Mammary epithelial cell (primary cell): ENCODE measurements at regions not wholly inside any gene's neighbourhood (a gene's known extent, or its start where the extent isn't known, plus 50 kb on each side); places are given as distances from the start of the nearest gene placed in this dataset.

Experiments
- EZH2 ChIP-seq: IDR thresholded peaks from 2 replicates; pipeline ENCODE4 v1.6.1; 2012; ENCODE audit warnings: low read length, inconsistent platforms, borderline replicate concordance
- TF ChIP-seq, protein P1 (sequence below), 2 donors: IDR thresholded peaks in 1 of 2; conservative IDR thresholded peaks in 1 of 2; 2 replicates each; pipeline ENCODE4 v1.5.1; 2011 to 2012; ENCODE audit warnings: inconsistent platforms in 2 of 2, low read length in 2 of 2, mild to moderate bottlenecking in 2 of 2, control low read depth in 1 of 2, low read depth in 1 of 2; ENCODE audit not compliant: insufficient read depth in 1 of 2; ENCODE audit errors: extremely low read depth in 1 of 2

DNA sequence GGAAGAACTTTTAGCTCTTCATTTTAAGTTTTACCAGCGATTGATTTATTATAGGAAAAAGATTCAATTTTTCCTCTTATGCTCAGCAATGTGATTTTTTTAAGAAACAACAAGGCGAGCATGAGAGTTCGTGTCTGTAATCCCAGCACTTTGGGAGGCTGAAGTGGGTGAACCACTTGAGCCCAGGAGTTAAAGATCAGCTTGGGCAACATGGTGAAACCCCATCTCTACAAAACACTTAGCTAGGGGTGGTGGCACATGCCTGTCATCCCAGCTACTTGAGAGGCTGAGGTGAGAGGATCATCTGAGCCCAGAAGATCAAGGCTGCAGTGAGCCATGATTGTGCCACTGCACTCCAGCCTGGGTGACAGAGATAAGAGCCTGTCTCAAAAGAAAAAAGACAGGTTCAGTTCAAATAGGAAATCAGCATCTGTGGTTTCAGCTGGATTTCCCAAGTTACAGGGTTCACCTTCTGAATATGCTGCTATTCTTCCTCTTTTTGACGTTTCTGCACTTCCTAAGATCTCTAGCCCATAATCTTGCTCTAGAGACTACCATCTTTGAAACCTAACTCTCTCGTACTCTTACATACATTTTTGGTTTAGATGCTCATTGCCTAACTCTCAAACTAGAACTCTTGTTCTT is 274.7 kb downstream of the SEC23A start:
- TF ChIP-seq, protein P1, sequence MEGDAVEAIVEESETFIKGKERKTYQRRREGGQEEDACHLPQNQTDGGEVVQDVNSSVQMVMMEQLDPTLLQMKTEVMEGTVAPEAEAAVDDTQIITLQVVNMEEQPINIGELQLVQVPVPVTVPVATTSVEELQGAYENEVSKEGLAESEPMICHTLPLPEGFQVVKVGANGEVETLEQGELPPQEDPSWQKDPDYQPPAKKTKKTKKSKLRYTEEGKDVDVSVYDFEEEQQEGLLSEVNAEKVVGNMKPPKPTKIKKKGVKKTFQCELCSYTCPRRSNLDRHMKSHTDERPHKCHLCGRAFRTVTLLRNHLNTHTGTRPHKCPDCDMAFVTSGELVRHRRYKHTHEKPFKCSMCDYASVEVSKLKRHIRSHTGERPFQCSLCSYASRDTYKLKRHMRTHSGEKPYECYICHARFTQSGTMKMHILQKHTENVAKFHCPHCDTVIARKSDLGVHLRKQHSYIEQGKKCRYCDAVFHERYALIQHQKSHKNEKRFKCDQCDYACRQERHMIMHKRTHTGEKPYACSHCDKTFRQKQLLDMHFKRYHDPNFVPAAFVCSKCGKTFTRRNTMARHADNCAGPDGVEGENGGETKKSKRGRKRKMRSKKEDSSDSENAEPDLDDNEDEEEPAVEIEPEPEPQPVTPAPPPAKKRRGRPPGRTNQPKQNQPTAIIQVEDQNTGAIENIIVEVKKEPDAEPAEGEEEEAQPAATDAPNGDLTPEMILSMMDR (conservative IDR thresholded peaks at IDR 0.05 in 1 of 2, IDR thresholded peaks at IDR 0.05 in 1 of 2; ENCODE audit: extremely low read depth in 1 of 2, insufficient read depth in 1 of 2, low read depth in 1 of 2, low read length in 2 of 2): no peak
- TF ChIP-seq EZH2: no peak
